ENCODE measurements at regions not wholly inside any gene's neighbourhood (a gene's known extent, or its start where the extent isn't known, plus 50 kb on each side); places are given as distances from the start of the nearest gene placed in this dataset.

DNA sequence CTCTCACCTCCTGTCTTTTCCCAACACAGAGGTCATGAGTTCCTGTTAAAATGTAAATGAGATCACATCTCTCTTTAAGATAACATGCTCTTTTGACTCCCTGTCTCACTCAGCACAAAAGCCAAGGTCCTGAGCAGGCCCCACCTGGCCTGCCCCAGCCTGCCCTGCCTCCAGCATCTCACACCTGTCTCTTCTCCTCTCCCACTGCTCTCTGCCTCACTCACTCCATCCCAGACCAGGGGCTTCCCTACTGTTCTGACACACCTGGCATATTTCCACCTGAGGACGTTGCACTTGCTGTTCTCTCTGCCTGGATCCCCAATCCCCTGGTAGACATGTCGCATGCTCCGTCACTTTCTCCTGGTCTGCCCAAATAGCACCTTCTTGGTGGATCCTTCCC, 285.0 kb upstream of the ZMIZ1 start:
- TF ChIP-seq YY1 (IDR thresholded peaks at IDR 0.05; ENCODE audit: insufficient read depth, insufficient read length) = no peak
- TF ChIP-seq SUZ12 (IDR thresholded peaks at IDR 0.05; ENCODE audit: extremely low read depth, insufficient read depth, insufficient read length) = no peak
